ENCODE measurements at regions not wholly inside any gene's neighbourhood (a gene's known extent, or its start where the extent isn't known, plus 50 kb on each side); places are given as distances from the start of the nearest gene placed in this dataset.

DNA sequence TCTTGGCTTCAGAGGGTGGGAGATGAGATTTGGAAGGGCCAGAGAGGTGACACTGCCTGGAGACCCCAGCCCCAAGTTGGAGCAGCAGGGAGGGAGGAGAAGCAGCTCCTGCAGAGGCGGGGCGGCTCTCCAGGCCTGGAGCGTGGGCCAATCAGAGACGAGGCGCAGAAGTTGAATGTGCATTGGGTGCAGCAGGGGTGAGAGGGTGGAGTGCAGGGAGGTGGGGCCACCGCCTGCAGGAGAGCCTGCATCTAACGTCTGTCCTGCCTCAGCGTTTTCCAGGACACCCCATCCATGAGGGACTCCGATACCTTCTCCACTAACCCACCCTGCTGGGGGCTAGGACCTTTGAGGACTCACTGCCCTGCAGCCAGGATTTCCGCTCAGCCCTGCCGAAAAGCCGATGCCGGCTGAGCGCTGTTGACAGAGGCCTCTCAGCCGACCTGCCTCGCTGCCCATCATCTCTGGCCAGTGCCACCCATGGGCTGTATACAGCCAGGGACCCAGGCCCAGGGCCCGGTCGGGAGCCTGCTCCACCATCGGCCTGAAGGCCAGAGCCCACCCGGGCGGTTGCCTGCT is 146.2 kb downstream of the ENGASE start:
- TF ChIP-seq CTCF (IDR thresholded peaks at IDR 0.05; ENCODE audit: borderline replicate concordance, extremely low read depth, low read length, poor library complexity, severe bottlenecking) = no peak
- Histone ChIP-seq H3K9me3 (ENCODE audit: insufficient read depth, low read length, severe bottlenecking) (no peaks in the 10 kb centered on the region), H3K27me3 (ENCODE audit: insufficient read depth, low read length, poor library complexity) (peaks cover 4% of the 10 kb centered on the region), H4K20me1 (ENCODE audit: insufficient read depth, low read length) (peaks cover 3% of the 10 kb centered on the region), H3K4me1 (ENCODE audit: insufficient read depth, low read length) (no peaks in the 10 kb centered on the region), H3K9ac (ENCODE audit: low read depth, low read length) (no peak overlapping the region), H3K4me2 (ENCODE audit: insufficient read depth, low read length) (no peak overlapping the region), H3K79me2 (ENCODE audit: insufficient read depth, low read length) (no peaks in the 10 kb centered on the region), H3K27ac (ENCODE audit: low read length) (no peak overlapping the region), H2AFZ (ENCODE audit: low read depth, low read length) (no peak overlapping the region), H3K4me3 (ENCODE audit: low read depth in 1 of 2, low read length in 2 of 2) (no peak overlapping the region), H3K36me3 (ENCODE audit: insufficient read depth, low read length) (no peaks in the 10 kb centered on the region)
- DNase-seq (no peak), ATAC-seq (ENCODE audit: insufficient read depth, low read depth) (no peak)

- H3K27me3 ChIP-seq (ENCODE audit: insufficient read depth, low read length, poor library complexity) = peaks cover 4% of the 10 kb centered on the region
- ATAC-seq (ENCODE audit: insufficient read depth, low read depth) = no peak
- H3K79me2 ChIP-seq (ENCODE audit: insufficient read depth, low read length) = no peaks in the 10 kb centered on the region
- H3K4me3 ChIP-seq (ENCODE audit: low read depth in 1 of 2, low read length in 2 of 2) = no peak overlapping the region
- no peak overlapping the region for H3K4me2 ChIP-seq (ENCODE audit: insufficient read depth, low read length)
- no peaks in the 10 kb centered on the region for H3K9me3 ChIP-seq (ENCODE audit: insufficient read depth, low read length, severe bottlenecking)
- H3K4me1 ChIP-seq (ENCODE audit: insufficient read depth, low read length) = no peaks in the 10 kb centered on the region
- TF ChIP-seq EZH2 (IDR thresholded peaks at IDR 0.05; ENCODE audit: borderline replicate concordance, low read depth, low read length, severe bottlenecking) (no peak), CTCF (IDR thresholded peaks at IDR 0.05; ENCODE audit: borderline replicate concordance, extremely low read depth, low read length, poor library complexity, severe bottlenecking) (no peak)
- no peak for DNase-seq
- H4K20me1 ChIP-seq (ENCODE audit: insufficient read depth, low read length) = peaks cover 3% of the 10 kb centered on the region
- no peak overlapping the region for H3K27ac ChIP-seq (ENCODE audit: low read length)
- H2AFZ ChIP-seq (ENCODE audit: low read depth, low read length) = no peak overlapping the region
- H3K9ac ChIP-seq (ENCODE audit: low read depth, low read length) = no peak overlapping the region
- H3K36me3 ChIP-seq (ENCODE audit: insufficient read depth, low read length) = no peaks in the 10 kb centered on the region
These were observed 145.6 kb downstream of the ENGASE start for GRCh38 chr17:79220201-79220712.

DNA sequence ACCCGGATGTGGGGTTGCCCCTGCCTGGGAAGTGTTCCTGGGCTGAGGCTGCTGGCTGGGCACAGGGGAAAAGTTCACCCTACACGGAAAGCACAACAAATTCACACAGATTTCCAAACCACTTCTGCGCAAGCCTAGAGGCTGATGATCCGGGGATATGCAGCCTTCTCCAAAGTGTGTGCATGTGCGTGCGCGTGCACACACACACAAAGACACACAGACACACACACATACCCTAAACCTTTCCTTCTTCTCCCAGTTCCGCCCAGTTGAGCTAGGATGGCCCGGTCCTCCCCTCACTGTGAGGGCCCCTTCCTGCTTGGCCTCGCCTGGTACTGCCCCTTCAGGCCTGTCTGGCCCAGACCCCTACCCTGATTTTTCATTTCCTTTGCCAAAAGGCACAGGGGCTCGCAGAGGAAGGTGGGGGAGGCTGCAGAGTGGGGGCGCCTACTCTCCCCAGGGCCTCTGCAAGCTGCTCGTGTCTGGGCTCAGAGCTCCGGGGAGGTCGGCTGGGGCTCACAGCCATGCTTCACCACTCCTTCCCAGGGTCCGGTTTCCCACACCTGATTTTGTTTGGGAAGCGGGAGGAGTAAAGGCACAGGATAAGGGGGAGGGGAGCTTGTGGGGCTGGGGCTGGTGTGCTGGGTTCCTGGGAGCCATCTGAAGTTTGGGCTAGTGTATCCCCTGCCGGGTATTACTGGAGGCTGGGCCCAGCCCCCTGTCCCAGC is 144.7 kb downstream of the ENGASE start:
- no peak for TF ChIP-seq CTCF (IDR thresholded peaks at IDR 0.05; ENCODE audit: borderline replicate concordance, extremely low read depth, low read length, poor library complexity, severe bottlenecking)
- no peak for TF ChIP-seq EZH2 (IDR thresholded peaks at IDR 0.05; ENCODE audit: borderline replicate concordance, low read depth, low read length, severe bottlenecking)
- Histone ChIP-seq H3K9ac (ENCODE audit: low read depth, low read length) (no peak overlapping the region), H3K4me3 (ENCODE audit: low read depth in 1 of 2, low read length in 2 of 2) (no peak overlapping the region), H3K27ac (ENCODE audit: low read length) (no peak overlapping the region), H3K9me3 (ENCODE audit: insufficient read depth, low read length, severe bottlenecking) (no peaks in the 10 kb centered on the region), H2AFZ (ENCODE audit: low read depth, low read length) (no peak overlapping the region), H3K36me3 (ENCODE audit: insufficient read depth, low read length) (no peaks in the 10 kb centered on the region), H4K20me1 (ENCODE audit: insufficient read depth, low read length) (peaks cover 3% of the 10 kb centered on the region), H3K4me2 (ENCODE audit: insufficient read depth, low read length) (no peak overlapping the region), H3K27me3 (ENCODE audit: insufficient read depth, low read length, poor library complexity) (peaks cover 4% of the 10 kb centered on the region), H3K4me1 (ENCODE audit: insufficient read depth, low read length) (no peaks in the 10 kb centered on the region), H3K79me2 (ENCODE audit: insufficient read depth, low read length) (no peaks in the 10 kb centered on the region)
- no peak for DNase-seq
- ATAC-seq (ENCODE audit: insufficient read depth, low read depth) = no peak

Data from DND-41 (cell line).